NCI-H2029 treated with DMSO at 0.1 percent for 48 hours (cell line): ENCODE measurements at regions not wholly inside any gene's neighbourhood (a gene's known extent, or its start where the extent isn't known, plus 50 kb on each side); places are given as distances from the start of the nearest gene placed in this dataset.
"Not testable (repeated sequence)": the region's sequence is repeated elsewhere in the genome, so short reads cannot be mapped to it uniquely, and the experiment has no call there.

Experiments
- DNase-seq: peaks from one replicate; lab custom pipeline; 2025; lab: John Stamatoyannopoulos, UW

GRCh38 chr2:147603876-147604275, 241.0 kb upstream of the ACVR2A start:
- DNase-seq, result no peak

GRCh38 chr2:147603447-147603846, 241.4 kb upstream of the ACVR2A start:
- no peak for DNase-seq

DNA sequence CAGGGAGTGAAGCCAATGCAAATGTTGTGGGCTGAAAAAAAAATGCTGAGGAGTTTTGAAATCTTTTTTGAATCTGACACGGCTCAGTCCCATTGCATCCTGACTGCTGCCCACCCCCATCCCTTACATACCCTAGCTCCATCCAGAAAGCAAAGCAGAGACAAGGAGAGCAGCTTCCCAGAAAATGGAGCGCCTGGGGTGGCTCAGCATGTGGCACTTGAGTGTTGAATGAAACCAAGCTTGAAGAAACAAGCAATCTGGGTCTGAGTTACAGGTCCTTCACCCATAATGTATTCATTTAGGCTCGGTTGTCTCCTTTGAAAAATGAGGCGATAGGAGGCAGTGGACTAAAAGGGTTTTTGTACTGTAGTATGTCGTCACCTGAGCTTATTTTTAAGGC, 244.2 kb upstream of the ACVR2A start:
- no peak for DNase-seq

DNA sequence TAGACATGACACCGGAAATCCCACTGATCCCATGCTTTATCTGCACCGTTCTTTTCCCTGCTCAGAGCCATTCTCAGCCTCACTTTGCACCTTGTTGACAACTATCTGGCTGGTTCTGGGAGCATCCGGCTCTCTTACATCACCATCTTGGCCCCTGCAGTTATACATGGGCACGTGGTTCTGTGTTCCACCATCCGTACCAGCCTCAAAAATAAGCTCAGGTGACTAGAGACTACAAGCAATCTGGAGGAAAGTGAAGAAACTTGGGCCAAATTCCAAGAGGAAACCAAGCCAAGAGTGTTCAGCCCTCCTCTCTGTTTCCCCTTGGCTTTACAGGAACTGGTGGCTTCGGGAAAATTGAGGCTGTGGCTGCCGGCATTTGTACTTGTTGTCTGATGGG, 244.6 kb upstream of the ACVR2A start:
- DNase-seq, result no peak

- DNase-seq, result no peak
Observed at GRCh38 chr2:147595200-147595599, 249.6 kb upstream of the ACVR2A start.

- no peak for DNase-seq
Observed at GRCh38 chr2:147594038-147594437, 250.8 kb upstream of the ACVR2A start.

- DNase-seq, result not testable (repeated sequence)
Observed at GRCh38 chr2:147592784-147593183, 252.0 kb upstream of the ACVR2A start.

- no peak for DNase-seq
Observed at GRCh38 chr2:147589127-147589526, 255.7 kb upstream of the ACVR2A start.

DNA sequence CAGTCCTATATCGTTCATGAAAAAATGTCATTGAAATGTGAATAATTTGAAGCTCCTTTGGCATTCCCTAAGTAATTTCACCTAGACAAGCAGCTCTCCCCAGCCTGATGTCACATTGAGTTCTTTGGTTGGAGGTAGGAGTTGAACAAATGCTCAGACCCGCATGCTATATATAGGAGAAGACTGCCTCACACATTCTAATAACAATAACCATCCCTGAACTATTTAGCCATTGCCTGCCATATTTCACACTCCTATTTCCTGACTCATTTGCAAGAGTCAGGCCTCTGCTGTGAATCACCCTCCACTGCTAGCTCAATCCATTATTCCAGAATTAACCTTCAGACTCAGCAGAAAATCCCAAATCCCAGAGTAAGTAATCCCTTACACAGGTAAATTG, 256.6 kb upstream of the ACVR2A start:
- DNase-seq, result no peak

GRCh38 chr2:147578529-147578928, 266.3 kb upstream of the ACVR2A start:
- no peak for DNase-seq

DNA sequence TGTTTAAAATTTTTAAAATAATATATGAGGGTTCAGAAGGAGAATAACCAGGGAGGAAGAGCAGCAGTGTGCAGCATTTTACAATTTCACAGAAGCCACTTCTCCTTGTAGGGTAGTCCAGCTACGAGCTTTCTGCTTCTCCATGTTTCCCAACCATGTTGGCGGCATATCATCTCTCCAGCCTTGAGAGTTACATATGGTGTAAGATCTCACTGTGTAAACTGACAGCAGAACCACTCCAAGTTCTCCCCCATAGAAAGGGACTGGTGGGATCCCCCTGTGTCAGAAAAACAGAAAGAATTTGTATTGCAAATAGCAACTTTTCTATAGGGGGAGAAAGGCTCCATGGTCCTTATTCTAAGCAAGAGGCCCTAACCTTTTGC, 266.8 kb upstream of the ACVR2A start:
- no peak for DNase-seq

DNA sequence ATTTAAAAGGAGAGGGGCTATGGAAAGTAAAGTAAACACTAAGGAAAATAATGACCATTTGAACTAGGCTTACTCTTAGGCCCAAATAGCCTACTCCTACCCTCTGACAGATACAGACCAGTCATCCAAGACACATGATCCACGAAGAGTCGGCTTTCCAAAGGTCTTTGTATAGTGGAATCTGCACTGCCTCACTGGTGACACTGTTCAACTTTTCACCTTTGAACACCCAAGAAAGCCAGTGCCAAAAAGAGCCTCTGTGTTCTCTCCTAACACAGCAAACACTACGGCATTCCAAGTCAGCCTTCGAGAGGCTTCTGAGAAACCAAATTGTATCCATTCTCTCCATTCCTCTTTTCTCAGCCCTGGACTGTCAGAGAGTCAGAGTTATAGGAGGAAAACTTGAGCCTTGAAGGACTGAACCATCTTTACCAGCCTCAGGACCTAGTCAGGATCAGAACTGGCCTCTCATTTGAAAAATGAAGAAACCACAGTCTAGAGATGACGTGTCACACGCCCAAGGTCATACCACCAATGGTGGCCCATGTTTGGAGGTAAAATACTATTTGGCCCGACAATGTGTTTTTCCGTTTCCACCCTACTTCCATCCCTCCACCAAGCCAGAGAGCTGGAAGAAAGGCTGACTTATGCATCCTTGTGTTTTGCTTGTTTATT, 267.4 kb upstream of the ACVR2A start:
- no peak for DNase-seq

DNA sequence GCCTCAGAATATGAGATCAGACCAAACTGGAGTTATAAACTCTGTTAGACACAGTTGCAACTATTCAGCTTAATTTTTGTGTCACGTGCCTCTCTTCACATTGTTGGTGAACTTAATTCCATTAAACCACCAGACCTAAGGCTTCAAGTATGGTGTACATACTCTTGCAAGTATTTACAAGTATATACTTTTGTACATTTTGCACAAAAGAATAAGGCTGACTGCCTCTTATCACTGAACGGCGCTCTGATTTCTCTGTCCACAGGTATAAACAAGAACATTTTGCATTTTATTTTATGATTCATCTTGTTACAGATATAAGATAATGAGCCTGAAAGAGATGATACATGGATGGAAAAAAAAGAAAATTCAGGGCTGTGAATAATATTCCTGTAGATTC, 269.7 kb upstream of the ACVR2A start:
- no peak for DNase-seq

DNA sequence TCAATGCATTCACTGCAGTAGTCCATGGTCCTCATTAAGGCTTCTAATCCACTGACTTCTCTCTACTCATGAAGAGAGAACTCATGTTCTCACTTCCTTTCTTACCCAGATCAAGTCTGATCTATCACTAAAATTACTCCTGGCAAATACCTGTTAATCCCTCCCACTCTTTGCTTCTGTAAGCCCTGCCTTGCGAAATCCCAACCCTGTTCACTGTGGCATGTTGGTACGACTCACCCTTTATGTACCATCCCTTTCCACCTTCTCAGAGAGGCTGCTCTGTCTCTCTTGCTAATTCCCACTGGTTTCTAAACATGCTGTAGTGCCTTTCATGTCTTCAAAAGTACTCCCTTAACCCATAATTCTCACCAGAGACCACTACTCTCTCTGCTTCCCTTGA, 272.2 kb upstream of the ACVR2A start:
- DNase-seq, result no peak

- DNase-seq, result no peak
Observed at GRCh38 chr2:147569426-147569825, 275.4 kb upstream of the ACVR2A start.

GRCh38 chr2:147568109-147568508, 276.7 kb upstream of the ACVR2A start:
- DNase-seq, result no peak

DNA sequence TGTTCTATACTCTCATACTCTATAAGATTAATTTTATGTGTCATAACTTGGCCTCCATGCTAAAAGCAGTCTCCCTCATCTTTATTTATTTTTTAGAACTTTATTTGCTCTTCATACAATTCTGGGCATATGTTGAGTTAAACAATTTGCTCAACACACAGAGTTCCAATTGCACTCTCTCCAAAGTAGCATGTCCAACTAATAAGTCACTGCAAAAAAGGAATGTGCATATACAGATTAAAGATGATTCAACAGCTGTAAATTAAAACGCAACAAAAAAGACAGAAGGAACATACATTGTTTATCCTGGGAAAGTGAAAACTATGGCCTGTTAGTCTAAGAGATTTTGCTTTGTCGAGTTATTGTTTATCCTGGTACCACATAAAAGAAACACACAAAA, 277.7 kb upstream of the ACVR2A start:
- DNase-seq, result no peak

GRCh38 chr2:147560810-147561535, 283.9 kb upstream of the ACVR2A start:
- no peak for DNase-seq

DNA sequence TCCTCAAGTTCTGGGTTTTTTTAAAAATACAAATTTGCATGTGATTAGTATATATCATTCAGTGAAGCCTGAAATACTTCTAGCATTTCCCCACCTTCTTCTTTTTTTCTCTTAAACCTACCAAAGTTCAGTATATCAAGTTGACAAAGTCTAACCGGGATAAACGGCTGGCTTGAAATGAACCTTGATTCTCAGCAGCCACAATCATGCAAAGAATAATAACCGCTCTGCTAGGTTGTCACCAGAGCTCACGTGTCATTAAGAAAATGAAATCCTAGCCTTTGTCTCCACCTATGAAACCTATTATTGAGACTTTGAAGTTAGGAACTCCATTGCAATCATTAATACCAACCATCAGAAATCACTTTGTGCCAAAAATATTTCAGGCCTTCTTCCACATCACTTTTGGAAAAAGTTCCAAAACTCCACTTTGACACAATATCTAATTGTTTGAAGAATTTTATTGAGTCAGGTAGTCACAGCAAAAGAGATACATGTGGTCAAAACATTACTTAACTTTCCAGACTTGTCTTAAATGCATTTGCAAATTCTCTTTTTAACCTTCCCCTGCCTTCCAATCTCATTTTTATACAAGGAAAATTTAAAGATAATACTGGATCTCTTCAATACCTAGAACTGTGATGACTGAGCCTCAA, 285.6 kb upstream of the ACVR2A start:
- DNase-seq, result no peak

- peak; percentile 10 for DNase-seq
Observed at GRCh38 chr2:147558620-147559019, 286.2 kb upstream of the ACVR2A start.

DNA sequence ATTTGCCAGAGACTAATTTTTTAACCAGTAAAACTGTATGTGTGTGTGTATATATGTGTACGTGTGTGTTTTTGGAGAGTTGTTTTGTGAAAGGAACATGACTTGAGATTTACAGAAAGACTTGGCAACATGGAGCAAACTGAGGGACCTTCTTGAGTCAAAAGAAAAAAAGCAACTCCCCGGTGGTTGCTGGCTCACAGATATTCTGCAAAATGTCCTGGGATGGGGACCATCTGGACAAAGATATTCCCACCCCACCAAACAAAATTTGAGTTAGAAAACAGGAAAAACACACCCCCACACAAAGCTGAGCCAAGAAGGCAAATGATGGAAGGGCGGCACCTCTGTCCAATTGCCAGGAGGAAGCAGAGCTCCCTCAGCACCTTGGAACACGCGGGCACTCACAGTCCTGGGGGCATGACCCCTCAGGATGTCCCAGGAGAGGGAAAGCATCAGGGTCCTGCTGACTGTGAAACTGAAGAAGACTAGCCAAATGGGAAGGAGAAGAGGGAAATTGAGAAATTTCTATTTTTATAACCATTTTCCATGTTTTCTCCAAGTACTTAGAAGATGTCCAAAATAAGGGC, 290.2 kb upstream of the ACVR2A start:
- DNase-seq, result no peak

DNA sequence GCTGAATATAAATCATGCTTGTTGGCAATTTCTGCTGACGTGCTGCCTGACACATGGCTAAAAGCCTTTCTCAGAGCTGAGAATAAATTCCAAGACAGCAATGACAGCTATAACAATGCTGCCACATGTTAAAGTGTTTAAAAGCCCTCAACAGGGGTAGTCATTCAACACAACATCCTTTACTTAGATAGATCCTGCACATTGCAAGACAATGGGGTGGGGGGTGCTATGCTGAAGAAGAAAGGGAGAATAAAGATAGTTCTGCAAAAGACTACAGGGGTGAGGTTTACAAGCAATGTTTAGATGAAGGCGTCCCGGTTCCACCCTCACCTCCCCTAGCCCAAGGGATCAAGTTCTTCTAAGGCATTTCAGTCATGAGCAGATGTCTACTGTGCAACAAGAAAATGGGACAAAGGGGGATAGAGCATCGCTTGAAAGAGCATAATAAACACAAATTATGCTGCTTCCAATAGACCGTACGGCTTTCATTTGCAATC, 291.0 kb upstream of the ACVR2A start:
- DNase-seq, result no peak
